ENCODE measurements at regions not wholly inside any gene's neighbourhood (a gene's known extent, or its start where the extent isn't known, plus 50 kb on each side); places are given as distances from the start of the nearest gene placed in this dataset.

GRCh38 chr22:47658182-47658581, 895.7 kb downstream of the TBC1D22A start:
- no peak overlapping the region for H3K4me3 ChIP-seq (ENCODE audit: low read depth, low read length)

GRCh38 chr22:47657224-47657623, 894.8 kb downstream of the TBC1D22A start:
- no peak overlapping the region for H3K4me3 ChIP-seq (ENCODE audit: low read depth, low read length)

GRCh38 chr22:47656806-47657205, 894.4 kb downstream of the TBC1D22A start:
- H3K4me3 ChIP-seq (ENCODE audit: low read depth, low read length), result no peak overlapping the region

GRCh38 chr22:47655930-47656329, 893.5 kb downstream of the TBC1D22A start:
- no peak overlapping the region for H3K4me3 ChIP-seq (ENCODE audit: low read depth, low read length)

- H3K4me3 ChIP-seq (ENCODE audit: low read depth, low read length), result no peak overlapping the region
These were observed 892.6 kb downstream of the TBC1D22A start for GRCh38 chr22:47654922-47655491.

- H3K4me3 ChIP-seq (ENCODE audit: low read depth, low read length), result no peak overlapping the region
These were observed 891.5 kb downstream of the TBC1D22A start for GRCh38 chr22:47653921-47654320.

- no peak overlapping the region for H3K4me3 ChIP-seq (ENCODE audit: low read depth, low read length)
These were observed 889.0 kb downstream of the TBC1D22A start for GRCh38 chr22:47651216-47651987.

- H3K4me3 ChIP-seq (ENCODE audit: low read depth, low read length), result no peak overlapping the region
These were observed 885.3 kb downstream of the TBC1D22A start for GRCh38 chr22:47647720-47648119.

- H3K4me3 ChIP-seq (ENCODE audit: low read depth, low read length), result no peak overlapping the region
These were observed 884.7 kb downstream of the TBC1D22A start for GRCh38 chr22:47647181-47647580.

GRCh38 chr22:47645923-47646322, 883.5 kb downstream of the TBC1D22A start:
- no peak overlapping the region for H3K4me3 ChIP-seq (ENCODE audit: low read depth, low read length)

- H3K4me3 ChIP-seq (ENCODE audit: low read depth, low read length), result no peak overlapping the region
These were observed 883.0 kb downstream of the TBC1D22A start for GRCh38 chr22:47645450-47645914.

GRCh38 chr22:47634347-47634746, 871.9 kb downstream of the TBC1D22A start:
- H3K4me3 ChIP-seq (ENCODE audit: low read depth, low read length), result no peak overlapping the region

- no peak overlapping the region for H3K4me3 ChIP-seq (ENCODE audit: low read depth, low read length)
These were observed 870.7 kb downstream of the TBC1D22A start for GRCh38 chr22:47633111-47633510.

GRCh38 chr22:47632701-47633100, 870.3 kb downstream of the TBC1D22A start:
- H3K4me3 ChIP-seq (ENCODE audit: low read depth, low read length), result no peak overlapping the region

GRCh38 chr22:47631571-47632102, 869.2 kb downstream of the TBC1D22A start:
- no peak overlapping the region for H3K4me3 ChIP-seq (ENCODE audit: low read depth, low read length)

GRCh38 chr22:47630741-47631534, 868.5 kb downstream of the TBC1D22A start:
- H3K4me3 ChIP-seq (ENCODE audit: low read depth, low read length), result no peak overlapping the region

- no peak overlapping the region for H3K4me3 ChIP-seq (ENCODE audit: low read depth, low read length)
These were observed 867.6 kb downstream of the TBC1D22A start for GRCh38 chr22:47629791-47630655.

- no peak overlapping the region for H3K4me3 ChIP-seq (ENCODE audit: low read depth, low read length)
These were observed 866.8 kb downstream of the TBC1D22A start for GRCh38 chr22:47629273-47629711.

GRCh38 chr22:47628477-47629272, 866.2 kb downstream of the TBC1D22A start:
- H3K4me3 ChIP-seq (ENCODE audit: low read depth, low read length), result no peak overlapping the region
